HG03342 (cell line): ENCODE measurements at regions not wholly inside any gene's neighbourhood (a gene's known extent, or its start where the extent isn't known, plus 50 kb on each side); places are given as distances from the start of the nearest gene placed in this dataset.

Experiments
- ATAC-seq: cut with Tn5 transposase; IDR thresholded peaks from one replicate; pipeline ENCODE4 v1.9.1; 2021; ENCODE audit warnings: mild to moderate bottlenecking, moderate library complexity; ENCODE audit not compliant: unreplicated experiment

GRCh38 chr18:74023220-74023619 is 124.4 kb downstream of the FBXO15 start:
- no peak for ATAC-seq

- ATAC-seq: no peak
These were observed 127.8 kb downstream of the FBXO15 start for GRCh38 chr18:74019864-74020263.

- ATAC-seq: no peak
These were observed 133.7 kb downstream of the FBXO15 start for GRCh38 chr18:74013955-74014354.

GRCh38 chr18:74012954-74013630 is 134.5 kb downstream of the FBXO15 start:
- ATAC-seq: no peak

- ATAC-seq: no peak
These were observed 141.5 kb downstream of the FBXO15 start for GRCh38 chr18:74006143-74006542.

- ATAC-seq: no peak
These were observed 142.1 kb downstream of the FBXO15 start for GRCh38 chr18:74005320-74006109.

- no peak for ATAC-seq
These were observed 155.2 kb downstream of the FBXO15 start for GRCh38 chr18:73992242-73993022.

GRCh38 chr18:73991570-73991969 is 156.1 kb downstream of the FBXO15 start:
- no peak for ATAC-seq

GRCh38 chr18:73990258-73990657 is 157.4 kb downstream of the FBXO15 start:
- ATAC-seq: no peak

- no peak for ATAC-seq
These were observed 160.2 kb downstream of the FBXO15 start for GRCh38 chr18:73987247-73987980.

- no peak for ATAC-seq
These were observed 160.9 kb downstream of the FBXO15 start for GRCh38 chr18:73986711-73987110.

GRCh38 chr18:73985855-73986625 is 161.6 kb downstream of the FBXO15 start:
- ATAC-seq: no peak

- ATAC-seq: no peak
These were observed 163.7 kb downstream of the FBXO15 start for GRCh38 chr18:73983970-73984369.

- no peak for ATAC-seq
These were observed 164.1 kb downstream of the FBXO15 start for GRCh38 chr18:73983496-73983895.

GRCh38 chr18:73981796-73982195 is 165.8 kb downstream of the FBXO15 start:
- no peak for ATAC-seq

GRCh38 chr18:73980289-73980979 is 167.2 kb downstream of the FBXO15 start:
- no peak for ATAC-seq

GRCh38 chr18:73979742-73980141 is 167.9 kb downstream of the FBXO15 start:
- no peak for ATAC-seq

- no peak for ATAC-seq
These were observed 171.2 kb downstream of the FBXO15 start for GRCh38 chr18:73976433-73976832.

GRCh38 chr18:73975266-73975665 is 172.4 kb downstream of the FBXO15 start:
- no peak for ATAC-seq

- ATAC-seq: no peak
These were observed 173.7 kb downstream of the FBXO15 start for GRCh38 chr18:73973972-73974371.
